HG02759 (cell line): ENCODE measurements at regions not wholly inside any gene's neighbourhood (a gene's known extent, or its start where the extent isn't known, plus 50 kb on each side); places are given as distances from the start of the nearest gene placed in this dataset.

ENCODE experiments used
- ATAC-seq: cut with Tn5 transposase; IDR thresholded peaks from one replicate; pipeline ENCODE4 v1.9.1; 2021; ENCODE audit warnings: mild to moderate bottlenecking, moderate library complexity; ENCODE audit not compliant: unreplicated experiment

DNA sequence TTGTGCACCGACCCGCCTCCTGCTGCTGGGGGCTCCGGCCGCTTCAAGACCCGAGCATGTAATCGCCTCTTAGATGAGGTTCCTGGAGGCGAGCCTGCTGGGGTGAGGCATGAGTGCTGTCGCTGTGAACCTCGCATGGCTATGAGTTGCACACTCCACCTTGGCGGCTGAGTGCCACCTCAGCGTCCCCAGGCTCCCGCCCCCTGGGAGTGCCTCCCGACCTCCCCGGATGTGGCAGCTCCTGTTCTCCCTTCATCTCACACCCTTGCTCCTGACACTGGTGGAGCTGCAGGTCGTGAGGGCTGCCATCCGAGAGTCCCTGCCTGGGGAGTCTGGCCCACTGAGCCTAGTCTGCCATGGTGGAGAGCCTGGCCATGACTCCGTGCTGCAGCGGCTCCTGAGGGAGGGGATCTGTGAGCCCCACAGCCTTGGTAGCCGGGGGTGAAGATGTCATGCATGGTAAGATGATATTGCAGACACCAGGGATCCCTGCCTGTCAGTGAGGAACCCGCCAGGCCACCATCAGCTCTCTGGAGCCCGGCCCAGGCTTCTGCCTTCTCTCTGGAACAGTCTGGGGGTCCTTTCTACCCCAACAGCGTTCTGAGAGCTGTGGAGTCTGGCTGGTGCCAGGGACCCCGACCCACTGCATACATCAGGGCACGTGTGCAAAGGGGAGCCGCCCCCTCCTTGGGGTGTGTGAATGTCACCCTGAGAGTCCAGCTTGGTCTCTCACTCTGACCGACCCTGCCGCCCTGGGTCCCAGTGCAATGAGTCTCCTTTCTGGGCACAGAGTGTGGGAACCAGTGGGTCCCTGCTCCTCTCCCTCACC is 61.6 kb upstream of the HS6ST1 start:
- no peak for ATAC-seq

DNA sequence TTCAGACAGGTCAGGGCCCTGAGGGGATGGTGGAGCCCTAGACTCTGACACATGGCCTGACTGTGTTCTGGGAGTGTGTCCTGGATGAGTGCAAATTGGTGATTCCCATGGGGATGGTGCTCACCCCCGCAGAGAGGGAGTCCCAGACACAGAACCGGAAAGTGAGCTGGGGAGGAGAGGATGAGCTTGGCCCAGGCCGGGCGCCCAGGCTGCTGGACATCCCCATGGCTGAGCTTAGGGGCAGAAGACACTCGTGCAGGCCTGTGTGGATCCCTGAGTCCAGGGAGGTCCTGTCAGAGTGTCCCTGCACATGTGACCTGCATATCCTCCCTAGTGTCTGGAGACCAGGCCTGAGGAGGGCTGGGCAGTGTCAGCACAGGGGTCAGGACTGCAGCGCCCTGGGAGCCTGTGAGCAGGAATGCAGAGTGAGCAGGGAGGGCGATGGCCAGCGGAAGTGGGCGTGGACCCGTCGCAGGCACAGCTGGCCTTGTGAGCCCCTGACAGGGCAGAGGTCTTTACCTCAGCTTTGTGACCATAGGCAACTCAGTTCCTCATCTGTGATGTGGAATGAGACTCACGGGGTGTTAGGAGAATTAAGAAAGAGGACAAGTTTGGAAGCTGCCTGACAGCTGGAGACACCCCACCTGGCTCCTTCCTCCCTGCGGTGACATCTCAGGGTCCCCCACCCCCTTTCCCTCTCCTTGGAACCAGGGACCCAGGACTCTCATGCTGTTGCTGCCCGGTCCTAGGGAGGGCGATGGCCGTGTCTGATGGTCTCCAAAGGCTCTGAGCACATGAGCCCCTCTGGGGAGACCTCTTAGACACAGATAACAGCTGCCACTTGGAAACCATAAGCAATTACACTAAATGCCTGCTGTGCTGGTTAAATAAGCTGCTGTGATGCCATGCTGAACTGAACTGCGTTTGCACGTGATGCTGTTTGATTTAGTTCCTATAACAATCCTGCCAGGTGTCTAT is 62.6 kb upstream of the HS6ST1 start:
- ATAC-seq: no peak

DNA sequence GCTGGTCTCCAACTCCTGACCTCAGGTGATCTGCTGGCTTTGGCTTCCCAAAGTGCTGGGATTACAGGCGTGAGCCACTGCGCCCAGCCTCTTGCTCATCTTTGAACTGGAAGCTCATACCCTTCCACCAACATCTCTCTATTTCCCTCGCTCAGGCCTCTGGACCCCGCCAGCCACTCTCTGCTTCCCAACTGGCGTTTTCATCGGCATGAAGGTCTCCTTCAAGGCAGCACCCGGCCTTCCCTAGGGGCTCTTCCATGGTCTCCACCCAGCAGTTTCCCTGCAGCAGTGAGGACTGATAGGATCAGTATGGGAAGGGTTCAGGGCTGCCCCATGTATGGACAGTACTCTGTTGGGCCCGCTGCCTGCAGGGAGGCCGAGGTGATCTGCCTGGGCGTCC is 65.8 kb upstream of the HS6ST1 start:
- no peak for ATAC-seq

DNA sequence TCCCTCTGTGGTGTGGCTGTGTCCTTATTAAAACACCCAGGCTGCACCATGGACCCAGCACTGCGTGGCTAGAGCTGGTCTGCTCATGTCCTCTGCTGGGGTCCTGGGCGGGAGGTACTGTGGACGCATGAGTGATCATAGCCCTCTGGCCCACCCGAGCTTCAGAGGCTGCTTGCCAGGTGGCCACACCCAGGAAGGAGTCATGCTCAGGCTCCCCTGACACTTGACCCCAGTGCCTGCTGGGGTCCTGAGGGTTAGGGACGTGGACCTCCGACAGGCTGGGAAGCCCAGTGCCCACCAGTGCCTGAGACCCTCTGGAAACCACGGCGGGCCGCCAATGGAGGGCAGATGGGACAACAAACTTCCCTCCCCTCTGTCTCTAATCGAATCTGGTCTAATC is 66.3 kb upstream of the HS6ST1 start:
- no peak for ATAC-seq

DNA sequence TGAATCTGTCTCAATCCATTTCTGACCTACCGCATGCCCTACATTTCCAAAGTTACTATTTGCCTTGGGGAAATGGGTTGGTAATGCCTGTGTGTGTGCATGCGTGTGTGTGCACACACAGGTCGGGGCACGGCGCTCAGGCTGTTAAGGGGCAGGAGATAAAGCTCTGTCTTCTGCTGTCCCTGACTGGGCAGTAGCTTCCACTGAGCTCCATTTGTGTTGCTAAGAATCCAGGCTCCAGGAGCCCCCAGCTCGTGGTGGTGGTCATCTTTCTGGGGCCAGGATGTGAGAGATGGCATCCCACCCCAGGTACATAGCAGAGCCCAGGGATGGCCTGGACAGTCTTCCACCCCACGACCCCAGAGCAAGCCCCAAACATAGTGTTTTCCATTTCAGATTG is 66.7 kb upstream of the HS6ST1 start:
- ATAC-seq: no peak

DNA sequence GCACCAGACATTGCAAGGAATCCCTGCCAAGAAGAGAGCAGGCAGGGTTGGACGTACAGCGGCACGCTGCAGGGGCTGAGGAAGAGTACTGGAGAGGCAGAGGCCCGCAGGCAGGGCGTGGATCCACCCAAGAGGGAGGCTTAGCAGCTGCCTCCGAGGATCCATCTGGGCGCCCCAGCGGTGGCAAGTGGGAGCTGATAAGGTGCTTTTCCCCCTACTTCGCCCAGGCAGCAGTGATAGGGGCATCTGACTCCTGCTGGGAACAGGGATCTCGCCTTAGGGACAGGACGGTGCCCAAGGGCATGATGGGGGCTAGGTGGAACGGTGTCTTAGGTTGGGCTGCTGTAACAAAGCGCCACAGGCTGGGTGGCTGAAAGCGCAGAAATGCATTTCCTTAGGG is 67.4 kb upstream of the HS6ST1 start:
- no peak for ATAC-seq

DNA sequence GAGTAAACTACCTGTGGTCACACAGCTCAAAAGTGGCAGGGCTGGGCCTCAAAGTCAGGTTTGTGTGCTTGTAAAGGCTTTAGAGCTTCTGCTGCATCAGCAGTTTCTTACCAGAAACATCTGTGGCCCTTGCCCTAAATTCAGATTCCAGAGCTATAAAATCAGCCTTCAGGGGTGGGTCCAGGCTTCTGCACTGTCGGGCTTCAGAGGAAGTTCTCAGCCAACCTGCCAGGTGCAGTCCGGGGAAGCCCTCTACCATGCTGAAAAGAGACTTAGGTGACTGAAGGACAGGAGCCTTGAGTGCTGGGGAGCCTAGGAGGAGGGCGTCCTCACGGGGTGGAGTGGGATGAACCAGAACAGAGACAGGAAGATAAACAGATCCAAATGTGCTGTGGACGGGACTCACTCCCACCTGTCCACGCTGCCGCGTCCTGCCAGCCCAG is 69.9 kb upstream of the HS6ST1 start:
- no peak for ATAC-seq

DNA sequence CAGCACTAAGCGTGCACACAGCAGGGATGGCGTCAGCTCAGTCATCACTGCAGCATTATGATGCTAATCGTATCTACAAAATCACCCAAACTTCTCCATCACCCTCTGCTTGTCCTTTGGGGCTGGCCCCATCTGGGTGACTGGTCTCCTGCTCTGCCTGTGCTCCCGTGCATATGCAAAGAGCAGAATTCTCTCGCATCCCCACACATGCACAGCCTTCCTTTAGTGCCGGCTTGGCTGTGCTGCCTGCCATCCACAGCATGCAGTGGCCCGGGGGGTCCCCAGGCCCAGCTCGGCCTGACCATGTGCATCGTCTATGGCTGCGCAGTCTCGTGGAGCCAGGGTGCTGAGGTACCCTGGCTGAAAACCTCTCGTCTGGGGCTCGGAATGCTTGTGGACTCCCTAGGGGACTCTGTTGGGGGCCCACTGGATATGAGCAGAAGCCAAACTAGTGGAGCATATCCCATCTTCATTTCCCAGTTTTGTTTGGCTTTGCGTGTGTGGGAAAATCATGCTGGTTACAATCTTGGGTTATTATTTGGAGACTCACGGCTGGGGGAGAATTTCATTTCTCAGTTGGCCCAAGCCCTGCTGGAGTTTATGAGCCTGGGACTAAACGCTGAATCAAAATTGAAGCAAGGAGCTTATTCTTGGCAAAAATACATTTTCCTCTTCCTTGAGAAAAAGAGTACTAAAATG is 70.9 kb upstream of the HS6ST1 start:
- ATAC-seq: no peak

DNA sequence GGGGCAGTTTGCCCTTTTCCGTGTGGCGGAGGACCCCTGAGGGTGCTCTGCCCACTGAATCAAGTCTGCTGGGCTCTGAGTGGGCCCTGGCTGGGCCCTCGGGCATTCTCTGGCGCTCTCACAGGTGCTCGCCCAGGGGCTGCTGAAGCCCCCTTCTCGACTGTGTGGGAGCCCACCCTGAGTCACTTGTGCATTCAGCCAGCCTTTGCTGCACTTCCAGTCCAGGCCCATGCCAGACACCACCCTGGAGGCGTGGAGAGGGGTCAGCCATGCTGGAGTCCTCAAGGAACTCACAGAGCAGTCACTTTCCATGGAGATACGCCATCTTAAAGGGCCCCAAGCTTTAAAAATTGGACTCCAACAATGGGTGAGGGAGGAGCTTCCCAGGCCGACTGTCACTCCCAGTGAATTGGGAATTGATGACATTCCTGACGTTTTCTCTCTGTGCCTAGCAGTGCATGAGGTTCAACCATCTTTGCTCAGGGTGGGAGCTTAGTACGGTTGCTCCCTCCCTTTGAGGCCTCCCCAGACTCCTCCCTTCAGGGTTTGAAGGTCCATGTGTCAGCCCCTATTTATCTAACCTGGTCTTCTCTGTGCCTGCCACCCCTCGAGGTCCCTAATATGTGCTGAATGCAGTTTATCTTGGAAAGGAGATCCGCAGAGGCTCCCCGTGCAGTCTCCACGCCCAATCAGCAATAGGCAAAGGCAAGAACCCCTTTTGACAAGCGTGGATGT is 71.8 kb upstream of the HS6ST1 start:
- no peak for ATAC-seq

DNA sequence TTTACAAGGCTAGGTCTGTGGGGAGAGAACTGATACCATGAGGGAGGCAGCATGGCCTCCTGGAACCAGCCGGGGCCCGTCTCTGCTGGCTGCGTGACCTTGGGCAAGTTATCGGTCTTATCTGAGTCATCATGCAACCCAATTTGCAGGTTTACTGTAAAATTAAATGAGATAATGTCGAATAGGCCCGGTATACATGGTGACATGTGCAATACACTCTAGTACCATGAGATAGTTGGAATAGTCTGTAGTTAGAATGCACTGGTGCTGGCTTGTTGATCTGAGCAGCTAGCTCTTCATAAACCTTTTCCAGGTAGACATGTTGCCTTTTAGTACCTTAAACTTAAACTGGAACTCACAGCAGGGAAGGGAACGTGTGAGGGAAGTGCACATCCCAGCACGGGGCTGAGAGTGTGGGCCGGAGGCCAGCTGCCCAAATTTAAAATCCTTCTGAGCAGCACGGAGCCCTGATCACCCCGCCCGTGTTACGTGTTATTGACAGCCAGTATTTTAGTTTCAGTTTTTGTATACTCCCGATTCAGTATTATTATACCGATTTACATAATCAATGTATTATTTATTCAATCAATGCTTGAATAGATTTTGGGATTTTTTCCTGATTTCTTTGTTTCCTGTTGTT is 72.4 kb upstream of the HS6ST1 start:
- no peak for ATAC-seq

DNA sequence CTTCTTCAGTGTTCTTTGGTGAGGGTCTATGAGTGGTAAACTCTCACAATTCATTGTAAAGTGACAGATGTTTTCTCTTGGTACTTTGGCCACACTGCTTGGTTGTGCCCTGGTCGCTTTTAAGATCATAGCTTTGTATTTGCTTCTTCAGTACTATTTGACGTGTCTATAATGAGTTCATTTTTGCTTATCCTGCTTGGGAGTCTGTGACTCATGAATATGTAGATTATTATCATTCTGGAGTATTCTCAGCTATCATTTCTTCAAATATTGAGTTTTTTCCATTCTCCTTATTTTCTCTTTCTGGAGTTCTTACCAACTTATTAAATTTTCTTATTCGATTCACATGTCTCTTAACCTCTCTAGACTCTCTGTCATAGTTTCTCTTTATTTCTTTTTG is 73.0 kb upstream of the HS6ST1 start:
- ATAC-seq: no peak

DNA sequence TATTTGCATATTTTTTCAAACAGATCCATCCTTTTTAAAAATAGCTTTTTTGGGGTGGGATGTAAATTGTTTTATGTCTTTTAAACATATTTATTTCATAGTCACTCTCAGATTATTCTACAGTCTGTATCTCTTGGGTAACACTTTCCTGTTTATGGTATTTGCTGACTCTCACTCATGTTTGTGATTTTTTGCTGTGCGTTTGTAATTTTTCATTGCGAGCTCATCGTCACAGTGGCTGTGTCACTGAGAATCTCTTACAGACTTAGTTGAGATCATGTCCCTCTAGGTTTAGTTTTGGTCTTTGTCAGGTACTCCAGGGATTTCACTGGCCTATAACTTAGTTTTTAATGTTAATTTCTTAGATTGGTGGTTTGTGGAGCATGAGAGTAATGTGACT is 73.5 kb upstream of the HS6ST1 start:
- no peak for ATAC-seq

DNA sequence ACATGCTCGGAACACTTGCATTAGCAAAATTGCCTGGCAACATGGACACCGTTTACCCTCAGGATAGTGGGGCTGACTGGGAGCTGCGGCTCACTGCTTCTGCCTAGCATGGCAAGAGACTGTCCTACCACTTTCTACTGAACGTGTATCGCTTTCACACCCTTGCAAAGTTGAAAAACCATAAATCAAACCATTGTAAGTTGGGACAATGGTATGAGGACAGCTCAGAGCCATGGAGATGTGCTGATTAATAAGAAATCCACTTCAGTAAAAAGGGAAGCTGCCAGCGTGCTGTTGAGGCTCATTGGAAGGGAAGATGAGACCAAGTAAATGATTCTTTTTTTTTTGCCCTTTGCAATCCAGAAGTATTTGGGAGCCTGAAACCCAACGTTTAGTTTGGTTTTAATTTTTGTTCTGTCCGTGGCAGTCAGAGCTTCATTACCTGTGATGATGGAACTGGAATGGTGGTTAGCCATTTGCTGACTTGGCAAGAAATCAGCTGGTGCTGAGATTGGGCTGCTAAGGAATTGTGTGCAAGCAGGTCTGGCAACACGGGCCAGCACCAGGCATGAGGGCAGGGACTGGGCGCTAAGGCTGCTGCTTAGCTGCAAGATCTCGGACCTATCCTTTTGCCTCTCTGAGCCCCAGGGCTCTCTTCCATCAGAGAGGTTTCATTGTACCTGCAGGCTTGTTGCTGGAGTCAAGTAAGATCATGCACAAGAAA is 75.5 kb upstream of the HS6ST1 start:
- no peak for ATAC-seq

DNA sequence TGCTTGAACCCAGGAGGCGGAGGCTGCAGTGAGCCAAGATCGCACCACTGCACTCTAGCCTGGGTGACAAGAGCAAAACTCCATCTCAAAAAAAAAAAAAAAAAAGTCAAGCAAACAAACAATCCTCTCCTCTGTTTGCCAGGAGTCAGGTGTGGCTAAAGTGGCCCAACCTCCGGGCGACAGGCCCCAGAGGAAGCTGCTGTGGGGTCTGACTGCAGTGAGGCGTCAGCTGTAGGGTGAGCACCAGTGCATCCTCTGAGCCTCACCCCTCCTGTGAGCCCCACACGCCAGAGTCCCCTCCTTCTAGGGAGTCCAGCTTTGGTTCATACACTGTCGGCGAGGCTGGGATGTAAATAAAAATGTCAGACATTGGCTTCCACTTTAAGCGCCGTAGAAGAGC is 76.5 kb upstream of the HS6ST1 start:
- no peak for ATAC-seq

DNA sequence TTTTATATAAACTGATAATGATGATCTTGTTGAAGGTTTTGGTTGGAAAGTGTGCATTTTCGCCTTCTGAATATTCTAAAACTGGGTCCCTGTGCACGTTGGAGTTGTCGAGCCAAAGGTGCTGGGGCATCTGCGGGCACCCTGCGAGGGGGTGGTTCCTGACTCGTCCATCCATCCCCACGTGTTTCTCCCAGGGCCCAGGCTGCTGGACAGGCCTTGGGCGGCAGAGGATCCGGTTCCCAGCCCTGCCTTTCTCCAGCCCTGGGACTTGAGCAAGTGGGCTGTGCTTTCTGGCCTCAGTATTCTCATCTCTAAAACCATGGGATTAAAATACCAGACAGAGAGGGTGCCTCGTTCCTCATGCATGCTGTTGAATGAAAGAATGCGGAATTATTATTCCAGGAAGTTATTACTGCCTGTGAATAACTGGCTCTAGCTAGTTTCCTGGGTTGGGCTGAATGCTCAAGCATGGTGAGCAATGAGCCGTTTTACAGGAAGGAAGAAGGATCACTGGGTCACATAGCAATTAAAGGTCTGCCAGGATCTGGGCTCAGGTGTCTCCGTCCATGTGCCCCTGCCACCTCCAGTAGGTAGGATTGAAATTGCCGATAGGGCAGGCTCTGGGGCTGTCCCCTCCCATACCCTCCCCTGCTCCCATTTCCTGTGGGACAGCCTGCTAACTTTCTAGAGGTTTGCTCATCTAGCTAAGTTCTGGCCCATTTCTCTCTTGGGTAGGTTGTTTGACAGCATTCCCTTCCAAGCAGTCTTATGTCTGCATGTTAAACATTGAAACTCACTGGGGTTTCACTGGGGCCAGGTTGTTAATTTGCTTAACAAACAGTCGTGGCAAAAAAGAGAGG is 77.2 kb upstream of the HS6ST1 start:
- no peak for ATAC-seq

DNA sequence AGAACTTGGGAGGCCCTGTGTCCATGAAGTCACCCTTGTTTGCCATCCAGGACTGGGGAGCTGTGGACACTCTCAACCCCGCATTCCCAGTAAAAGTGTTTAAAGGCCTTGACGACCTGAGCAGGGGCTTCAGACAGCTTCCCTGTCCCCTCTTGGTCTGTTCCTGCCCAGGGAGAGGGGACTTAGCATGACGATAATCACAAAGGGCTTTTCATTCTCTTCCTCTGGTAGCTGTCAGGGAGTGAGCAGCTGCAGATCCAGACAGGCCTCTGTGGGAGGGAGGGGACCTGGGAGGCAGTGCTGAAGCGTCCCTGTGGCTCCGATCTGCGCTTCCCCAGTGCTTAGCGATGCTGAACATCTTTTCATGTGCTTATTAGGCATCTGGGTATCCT is 77.8 kb upstream of the HS6ST1 start:
- ATAC-seq: no peak

DNA sequence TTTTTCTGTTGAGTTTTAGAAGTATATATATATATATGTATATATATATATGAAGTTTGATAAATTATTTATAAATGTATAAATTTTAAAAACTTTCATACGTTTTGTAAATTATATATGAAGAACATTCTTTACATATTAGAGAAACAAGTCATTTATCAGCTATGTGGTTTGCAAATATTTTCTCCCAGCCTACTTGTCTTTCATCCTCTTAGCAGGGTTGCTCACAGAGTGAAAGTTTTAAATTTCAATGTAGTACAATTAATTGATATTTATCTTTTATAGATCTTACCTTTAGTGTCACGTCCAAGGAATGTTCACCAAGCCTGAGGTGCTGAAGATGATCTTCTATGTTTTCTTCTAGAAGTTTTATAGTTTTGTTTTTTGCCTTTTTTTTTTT is 78.3 kb upstream of the HS6ST1 start:
- no peak for ATAC-seq

DNA sequence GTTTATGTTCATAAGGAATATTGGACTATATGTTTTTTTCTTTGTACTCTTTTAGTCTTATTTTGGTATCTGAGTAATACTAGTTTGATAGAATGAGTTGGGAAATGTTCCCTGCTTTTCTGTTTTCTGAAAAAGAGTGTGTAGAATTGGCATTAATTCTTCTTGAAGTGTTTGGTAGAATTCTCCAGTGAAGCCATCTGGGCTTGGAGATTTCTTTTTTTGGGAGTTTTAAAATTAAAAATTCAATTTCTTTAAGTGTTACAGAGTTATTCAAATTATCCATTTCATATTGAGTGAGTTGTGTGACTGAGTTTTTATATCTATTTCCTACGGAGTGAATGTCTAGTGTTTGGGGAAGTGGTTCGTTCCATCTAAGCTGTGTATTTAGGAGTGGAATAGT is 80.6 kb upstream of the HS6ST1 start:
- ATAC-seq: no peak
